ENCODE measurements at regions not wholly inside any gene's neighbourhood (a gene's known extent, or its start where the extent isn't known, plus 50 kb on each side); places are given as distances from the start of the nearest gene placed in this dataset.
"Not testable (repeated sequence)": the region's sequence is repeated elsewhere in the genome, so short reads cannot be mapped to it uniquely, and the experiment has no call there.

GRCh38 chr5:74396913-74397622, 243.5 kb downstream of the ENC1 start:
- DNase-seq = no peak

GRCh38 chr5:74394916-74395880, 245.3 kb downstream of the ENC1 start:
- no peak for DNase-seq

- DNase-seq = no peak
Observed at GRCh38 chr5:74394528-74394915, 246.0 kb downstream of the ENC1 start.

- no peak for DNase-seq
Observed at GRCh38 chr5:74393943-74394342, 246.6 kb downstream of the ENC1 start.

GRCh38 chr5:74392711-74393351, 247.7 kb downstream of the ENC1 start:
- no peak for DNase-seq

GRCh38 chr5:74391410-74391809, 249.1 kb downstream of the ENC1 start:
- peak in 1 of 6 experiments; percentile 0 for DNase-seq

GRCh38 chr5:74390822-74391221, 249.7 kb downstream of the ENC1 start:
- no peak for DNase-seq

GRCh38 chr5:74390306-74390637, 250.3 kb downstream of the ENC1 start:
- no peak for DNase-seq

- DNase-seq = no peak
Observed at GRCh38 chr5:74389531-74390305, 250.8 kb downstream of the ENC1 start.

GRCh38 chr5:74388411-74388810, 252.1 kb downstream of the ENC1 start:
- not testable (repeated sequence) for DNase-seq

- no peak for DNase-seq
Observed at GRCh38 chr5:74386571-74387334, 253.8 kb downstream of the ENC1 start.

- no peak for DNase-seq
Observed at GRCh38 chr5:74384851-74385250, 255.7 kb downstream of the ENC1 start.

GRCh38 chr5:74382987-74383593, 257.4 kb downstream of the ENC1 start:
- no peak for DNase-seq

- DNase-seq = no peak
Observed at GRCh38 chr5:74382123-74382855, 258.2 kb downstream of the ENC1 start.

GRCh38 chr5:74380193-74380592, 260.3 kb downstream of the ENC1 start:
- DNase-seq = no peak

- no peak for DNase-seq
Observed at GRCh38 chr5:74378464-74378863, 262.1 kb downstream of the ENC1 start.

- no peak for DNase-seq
Observed at GRCh38 chr5:74376187-74376586, 264.3 kb downstream of the ENC1 start.

GRCh38 chr5:74375271-74375670, 265.3 kb downstream of the ENC1 start:
- no peak for DNase-seq

- DNase-seq = peak in 2 of 6 experiments; percentile 2 to 29
Observed at GRCh38 chr5:74374656-74375055, 265.9 kb downstream of the ENC1 start.

- no peak for DNase-seq
Observed at GRCh38 chr5:74373076-74373475, 267.5 kb downstream of the ENC1 start.
